GM23338 (cell line): ENCODE measurements at regions not wholly inside any gene's neighbourhood (a gene's known extent, or its start where the extent isn't known, plus 50 kb on each side); places are given as distances from the start of the nearest gene placed in this dataset.

Experiments
- ATAC-seq: fragments of 200-7000 bp; cut with Tn5 transposase; 3 replicates; pipeline ENCODE4 v1.9.1; 2020
- DNase-seq: peaks from one replicate; pipeline ENCODE4 v3.0.0-alpha.2; 2015; ENCODE audit warnings: low spot score
- H2AFZ ChIP-seq: fragments of 200-600 bp; sonication (generic); 2 replicates; pipeline ENCODE4 v1.8.0; 2016; ENCODE audit warnings: antibody characterized with exemption, mild to moderate bottlenecking, moderate library complexity
- H3F3A ChIP-seq: fragments of 200-600 bp; sonication (generic); replicated peaks from 2 replicates; pipeline ENCODE4 v1.8.0; 2017; ENCODE audit warnings: antibody characterized with exemption, mixed run types, low read depth
- H3K27ac ChIP-seq: fragments of 200-600 bp; sonication (generic); 2 replicates; pipeline ENCODE4 v1.6.1; 2016; ENCODE audit warnings: low read depth
- H3K27me3 ChIP-seq: fragments of 200-600 bp; sonication (generic); 2 replicates; pipeline ENCODE4 v1.8.0; 2016; ENCODE audit warnings: mild to moderate bottlenecking, mixed run types, moderate library complexity; ENCODE audit not compliant: insufficient read depth
- H3K36me3 ChIP-seq: fragments of 200-600 bp; sonication (generic); 2 replicates; pipeline ENCODE4 v1.8.0; 2016; ENCODE audit warnings: mild to moderate bottlenecking; ENCODE audit not compliant: insufficient read depth
- H3K4me1 ChIP-seq: fragments of 200-600 bp; sonication (generic); 2 replicates; pipeline ENCODE4 v1.8.0; 2016; ENCODE audit warnings: mild to moderate bottlenecking, moderate library complexity; ENCODE audit not compliant: insufficient read depth
- H3K4me2 ChIP-seq: fragments of 200-600 bp; sonication (generic); 2 replicates; pipeline ENCODE4 v1.7.1; 2017; ENCODE audit warnings: mixed run types
- H3K4me3 ChIP-seq: fragments of 200-600 bp; sonication (generic); 2 replicates; pipeline ENCODE4 v1.6.1; 2016; ENCODE audit warnings: mixed run types
- H3K79me2 ChIP-seq: fragments of 200-600 bp; sonication (generic); replicated peaks from 2 replicates; pipeline ENCODE4 v1.8.0; 2017; ENCODE audit warnings: mild to moderate bottlenecking; ENCODE audit not compliant: insufficient read depth
- H3K9me2 ChIP-seq: fragments of 200-600 bp; sonication (generic); 2 replicates; pipeline ENCODE4 v1.8.0; 2017; ENCODE audit not compliant: insufficient read depth
- H4K20me1 ChIP-seq: fragments of 200-600 bp; sonication (generic); replicated peaks from 2 replicates; pipeline ENCODE4 v1.8.0; 2017; ENCODE audit warnings: mild to moderate bottlenecking; ENCODE audit not compliant: insufficient read depth
- H3K27ac Mint-ChIP-seq: 2 replicates; pipeline ENCODE4 v1.8.0; 2020; ENCODE audit warnings: inconsistent platforms, mild to moderate bottlenecking, moderate library complexity, mixed read lengths
- H3K27me3 Mint-ChIP-seq: 3 replicates; pipeline ENCODE4 v1.8.0; 2022; ENCODE audit warnings: low read depth, mild to moderate bottlenecking, moderate library complexity, mixed read lengths, inconsistent platforms; ENCODE audit not compliant: insufficient read depth, poor library complexity
- H3K36me3 Mint-ChIP-seq: 3 replicates; pipeline ENCODE4 v1.8.0; 2021; ENCODE audit warnings: low read depth, mild to moderate bottlenecking, inconsistent platforms, moderate library complexity, mixed read lengths
- H3K4me1 Mint-ChIP-seq: 3 replicates; pipeline ENCODE4 v1.8.0; 2020; ENCODE audit warnings: mild to moderate bottlenecking, inconsistent platforms, mixed read lengths
- H3K4me3 Mint-ChIP-seq: 3 replicates; pipeline ENCODE4 v1.8.0; 2021; ENCODE audit warnings: moderate library complexity, mild to moderate bottlenecking, inconsistent platforms, mixed read lengths
- H3K9me3 Mint-ChIP-seq: 3 replicates; pipeline ENCODE4 v1.8.0; 2020; ENCODE audit warnings: moderate library complexity, mild to moderate bottlenecking, inconsistent platforms, mixed read lengths
- CREB1 ChIP-seq: fragments of 250-450 bp; sonication (Bioruptor Pico); IDR thresholded peaks from 2 replicates; pipeline ENCODE4 v1.5.0; 2020; ENCODE audit warnings: low read depth, mild to moderate bottlenecking, moderate library complexity
- EZH2 ChIP-seq: fragments of 200-600 bp; sonication (generic); IDR thresholded peaks from one replicate; pipeline ENCODE4 v1.8.0; 2017; ENCODE audit warnings: antibody characterized with exemption, mild to moderate bottlenecking, low read depth; ENCODE audit not compliant: unreplicated experiment
- JUNB ChIP-seq: IDR thresholded peaks from one replicate; pipeline ENCODE4 v1.6.1; 2016; ENCODE audit warnings: antibody characterized with exemption; ENCODE audit not compliant: unreplicated experiment
- NANOG ChIP-seq: IDR thresholded peaks from 2 replicates; pipeline ENCODE4 v1.6.1; 2016; ENCODE audit warnings: antibody characterized with exemption, borderline replicate concordance
- REST ChIP-seq: IDR thresholded peaks from one replicate; pipeline ENCODE4 v1.6.1; 2018; ENCODE audit warnings: antibody characterized with exemption; ENCODE audit not compliant: unreplicated experiment
- ZNF114 ChIP-seq: fragments of 250-450 bp; sonication (Bioruptor Pico); IDR thresholded peaks from 2 replicates; pipeline ENCODE4 v1.5.0; 2020; ENCODE audit warnings: mild to moderate bottlenecking, moderate library complexity
- TF ChIP-seq, protein P1 (sequence below), 2 experiments: fragments of 200-600 bp in 1 of 2; sonication (generic) in 1 of 2; conservative IDR thresholded peaks; 2 replicates each; pipeline versions ENCODE4 v1.5.1 to v1.6.1; 2016 to 2017; ENCODE audit warnings: antibody characterized with exemption in 2 of 2, low read depth in 2 of 2, mild to moderate bottlenecking in 2 of 2, moderate library complexity in 1 of 2

- Histone ChIP-seq H3K27me3 (no peaks in the 10 kb centered on the region), H4K20me1 (no peaks in the 10 kb centered on the region), H3K27ac (no peak overlapping the region), H3K4me1 (peaks cover 26% of the 10 kb centered on the region), H3K79me2 (no peaks in the 10 kb centered on the region), H3K9me2 (no peaks in the 10 kb centered on the region), H3F3A (no peaks in the 10 kb centered on the region), H2AFZ (no peak overlapping the region), H3K4me2 (peak overlapping the region; percentile 58; the same call in 1 of the 2 replicates), H3K4me3 (no peak overlapping the region), H3K36me3 (no peaks in the 10 kb centered on the region)
- DNase-seq, result no peak
- no peak for ATAC-seq
- no peaks in the 10 kb centered on the region for H3K9me3 Mint-ChIP-seq
- H3K36me3 Mint-ChIP-seq, result no peaks in the 10 kb centered on the region
- no peak for TF ChIP-seq REST
- H3K27ac Mint-ChIP-seq, result no peak overlapping the region; the same call in 1 of the 2 replicates
- no peak overlapping the region for H3K4me3 Mint-ChIP-seq
- H3K27me3 Mint-ChIP-seq, result no peaks in the 10 kb centered on the region
- peaks cover 7% of the 10 kb centered on the region; the same call in 2 of the 3 replicates for H3K4me1 Mint-ChIP-seq
These were observed 284.5 kb upstream of the E2F7 start for GRCh38 chr12:77349689-77350370.

DNA sequence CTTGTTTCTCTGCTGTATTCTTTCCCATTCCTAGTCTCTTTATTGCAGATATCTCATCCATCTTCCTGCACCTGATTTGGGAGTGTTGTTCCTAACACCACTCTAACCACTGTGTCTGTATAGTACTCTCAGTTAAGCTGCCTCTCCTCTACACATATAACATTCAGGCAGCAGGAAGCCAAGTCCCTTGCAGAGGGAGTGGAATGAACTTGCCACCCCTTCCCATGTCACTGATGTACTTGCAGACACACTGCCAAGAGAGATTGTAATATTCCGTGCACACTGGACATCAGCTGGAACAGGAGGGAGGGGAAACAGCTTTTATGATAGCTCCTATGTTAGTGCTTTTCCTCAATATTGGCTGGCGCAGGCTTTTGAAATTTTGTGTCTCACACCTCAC, 281.6 kb upstream of the E2F7 start:
- Histone ChIP-seq H3K27ac (no peak overlapping the region), H3K4me3 (no peak overlapping the region), H3K79me2 (no peaks in the 10 kb centered on the region), H3K9me2 (no peaks in the 10 kb centered on the region), H3K4me2 (no peak overlapping the region), H3K27me3 (no peaks in the 10 kb centered on the region), H4K20me1 (no peaks in the 10 kb centered on the region), H3K36me3 (no peaks in the 10 kb centered on the region), H2AFZ (no peak overlapping the region), H3K4me1 (peaks cover 26% of the 10 kb centered on the region), H3F3A (no peaks in the 10 kb centered on the region)
- no peak overlapping the region for H3K4me3 Mint-ChIP-seq
- no peaks in the 10 kb centered on the region for H3K36me3 Mint-ChIP-seq
- no peaks in the 10 kb centered on the region for H3K27me3 Mint-ChIP-seq
- peaks cover 14% of the 10 kb centered on the region; the same call in 2 of the 3 replicates for H3K4me1 Mint-ChIP-seq
- ATAC-seq, result no peak
- H3K27ac Mint-ChIP-seq, result no peak overlapping the region
- no peaks in the 10 kb centered on the region for H3K9me3 Mint-ChIP-seq
- DNase-seq, result no peak
- no peak for TF ChIP-seq NANOG
- TF ChIP-seq JUNB, result no peak
- TF ChIP-seq EZH2, result no peak
- TF ChIP-seq ZNF114 (CRISPR knock-in tag), result no peak
- no peak for TF ChIP-seq CREB1 (CRISPR knock-in tag)
- no peak for TF ChIP-seq REST
- TF ChIP-seq, protein P1, sequence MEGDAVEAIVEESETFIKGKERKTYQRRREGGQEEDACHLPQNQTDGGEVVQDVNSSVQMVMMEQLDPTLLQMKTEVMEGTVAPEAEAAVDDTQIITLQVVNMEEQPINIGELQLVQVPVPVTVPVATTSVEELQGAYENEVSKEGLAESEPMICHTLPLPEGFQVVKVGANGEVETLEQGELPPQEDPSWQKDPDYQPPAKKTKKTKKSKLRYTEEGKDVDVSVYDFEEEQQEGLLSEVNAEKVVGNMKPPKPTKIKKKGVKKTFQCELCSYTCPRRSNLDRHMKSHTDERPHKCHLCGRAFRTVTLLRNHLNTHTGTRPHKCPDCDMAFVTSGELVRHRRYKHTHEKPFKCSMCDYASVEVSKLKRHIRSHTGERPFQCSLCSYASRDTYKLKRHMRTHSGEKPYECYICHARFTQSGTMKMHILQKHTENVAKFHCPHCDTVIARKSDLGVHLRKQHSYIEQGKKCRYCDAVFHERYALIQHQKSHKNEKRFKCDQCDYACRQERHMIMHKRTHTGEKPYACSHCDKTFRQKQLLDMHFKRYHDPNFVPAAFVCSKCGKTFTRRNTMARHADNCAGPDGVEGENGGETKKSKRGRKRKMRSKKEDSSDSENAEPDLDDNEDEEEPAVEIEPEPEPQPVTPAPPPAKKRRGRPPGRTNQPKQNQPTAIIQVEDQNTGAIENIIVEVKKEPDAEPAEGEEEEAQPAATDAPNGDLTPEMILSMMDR (conservative IDR thresholded peaks at IDR 0.05; ENCODE audit: low read depth in 2 of 2), result no peak
